ENCODE measurements at regions not wholly inside any gene's neighbourhood (a gene's known extent, or its start where the extent isn't known, plus 50 kb on each side); places are given as distances from the start of the nearest gene placed in this dataset.

- no peak for TF ChIP-seq CTCF (IDR thresholded peaks at IDR 0.05; ENCODE audit: insufficient read depth, low read depth, low read length)
- no peak for TF ChIP-seq EZH2 (IDR thresholded peaks at IDR 0.05; ENCODE audit: insufficient read depth, low read length)
Observed at GRCh38 chr2:443216-443615, 155.3 kb upstream of the ALKAL2 start.

Data from astrocyte (in vitro differentiated cells and primary cell).